ENCODE measurements at regions not wholly inside any gene's neighbourhood (a gene's known extent, or its start where the extent isn't known, plus 50 kb on each side); places are given as distances from the start of the nearest gene placed in this dataset.
"Not testable (repeated sequence)": the region's sequence is repeated elsewhere in the genome, so short reads cannot be mapped to it uniquely, and the experiment has no call there.

- ATAC-seq; intact Hi-C loops (cut with DNase I): not testable (repeated sequence)
- WGBS, 4 donors: no CpG with 5 or more reads among the region's 2 CpGs
Observed at GRCh38 chr15:21096599-21096998, 230.5 kb upstream of the POTEB2 start.

DNA sequence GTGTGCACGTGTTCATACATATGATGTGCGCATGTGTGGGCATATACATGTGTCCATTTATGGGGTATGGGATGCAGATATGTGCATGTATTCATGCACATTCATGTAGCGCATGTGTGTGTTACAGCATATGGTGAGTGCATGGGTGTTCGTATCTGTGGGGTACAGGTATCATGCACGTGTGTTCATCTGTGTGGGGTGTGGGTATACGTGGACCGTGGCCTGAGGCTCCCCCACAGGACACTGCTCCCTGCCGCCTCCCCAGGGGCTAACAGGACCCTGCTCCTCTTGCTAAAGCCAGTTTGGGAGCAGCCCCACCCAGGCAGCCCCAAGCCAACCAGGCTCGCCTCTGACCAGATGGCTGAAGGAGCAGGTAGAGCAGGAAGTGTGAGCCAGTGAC, 213.4 kb upstream of the POTEB2 start:
- intact Hi-C loops (cut with DNase I); H3K36me3 ChIP-seq; H3K4me1 ChIP-seq; H3K9me3 ChIP-seq; H3K27ac ChIP-seq; DNase-seq; H3K4me3 ChIP-seq; H3K27me3 ChIP-seq: not testable (repeated sequence)
- peak in 1 of 4 donors; percentile 13 for ATAC-seq
- no CpG with 5 or more reads among the region's 9 CpGs for whole genome bisulfite sequencing, 4 donors

More at GRCh38 chr15:21096599-21096998, 230.5 kb upstream of the POTEB2 start:
- H3K27ac ChIP-seq, H3K4me3 ChIP-seq, H3K36me3 ChIP-seq, H3K4me1 ChIP-seq, H3K27me3 ChIP-seq, H3K9me3 ChIP-seq, DNase-seq: not testable (repeated sequence)

DNA sequence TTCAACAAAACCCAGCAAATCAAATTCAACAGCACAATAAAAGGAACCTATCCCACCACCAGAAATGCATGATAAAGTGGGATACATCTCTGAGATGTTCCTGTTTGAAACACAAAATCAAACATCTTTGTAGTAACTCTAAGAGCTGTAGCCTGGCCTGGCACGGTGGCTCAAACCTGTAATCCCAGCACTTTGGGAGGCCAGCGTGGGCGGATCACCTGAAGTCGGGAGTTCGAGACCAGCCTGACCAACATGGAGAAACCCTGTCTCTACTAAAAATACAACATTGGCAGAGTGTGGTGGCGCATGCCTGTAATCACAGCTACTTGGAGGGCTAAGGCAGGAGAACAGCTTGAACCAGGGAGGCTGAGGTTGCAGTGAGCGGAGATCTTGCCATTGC, 202.8 kb upstream of the POTEB2 start:
- H3K27ac ChIP-seq; DNase-seq; intact Hi-C loops (cut with DNase I); H3K4me1 ChIP-seq; ATAC-seq; H3K4me3 ChIP-seq; H3K27me3 ChIP-seq; H3K36me3 ChIP-seq; H3K9me3 ChIP-seq: not testable (repeated sequence)
- WGBS, 4 donors: 53 to 87% (median 70%) methylated on average over 3 to 7 of the region's 7 CpGs

DNA sequence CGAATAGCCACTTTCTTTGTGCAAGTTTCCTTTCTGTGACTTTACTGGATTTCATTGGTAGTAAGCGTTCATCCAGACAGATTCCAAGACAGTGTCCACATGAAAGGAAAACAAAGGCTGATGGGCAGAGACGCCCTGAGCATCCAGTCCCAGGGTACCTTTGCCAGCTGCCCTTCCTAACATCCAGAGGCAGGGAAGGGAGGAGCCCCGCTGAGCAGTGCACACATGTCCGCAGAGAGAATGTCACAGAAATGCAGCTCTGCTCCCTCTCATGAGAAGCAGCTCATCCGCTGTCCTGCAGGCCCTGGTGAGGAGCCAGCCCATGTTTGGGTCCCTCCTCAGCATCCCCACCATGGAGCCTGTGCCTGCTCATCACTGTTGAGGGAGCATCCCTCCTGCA, 197.4 kb upstream of the POTEB2 start:
- WGBS, 4 donors: 0 to 61% (median 55%) methylated on average over 1 to 6 of the region's 6 CpGs
- intact Hi-C loops (cut with DNase I); H3K4me3 ChIP-seq; DNase-seq; H3K27ac ChIP-seq; H3K36me3 ChIP-seq; ATAC-seq; H3K4me1 ChIP-seq; H3K9me3 ChIP-seq; H3K27me3 ChIP-seq: not testable (repeated sequence)

DNA sequence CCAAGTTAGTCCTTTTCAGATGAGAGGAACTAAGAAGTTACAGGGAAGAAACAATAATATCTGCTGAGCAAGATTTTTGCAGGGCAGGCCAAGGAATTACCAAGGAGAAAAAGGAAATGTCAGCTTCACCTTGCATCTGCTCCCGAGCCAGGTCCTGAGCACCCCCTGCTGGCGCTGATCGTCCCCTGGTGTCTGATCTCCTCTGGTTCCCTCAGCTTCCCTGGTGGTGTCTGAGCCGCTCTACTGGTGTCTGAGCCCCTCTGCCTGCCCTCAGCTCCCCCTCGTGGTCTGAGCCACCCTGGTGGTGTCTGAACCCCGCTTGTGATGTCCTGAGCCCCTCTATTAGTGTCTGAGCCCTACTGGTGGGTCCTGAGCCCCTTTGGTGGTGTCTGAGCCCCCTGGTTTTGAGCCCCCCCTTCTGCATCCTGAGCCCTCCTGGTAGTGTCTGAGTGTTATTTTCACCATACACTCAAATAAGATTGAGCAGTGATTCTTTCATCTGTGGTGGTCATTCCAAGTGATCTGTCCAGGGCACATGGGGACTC, 196.6 kb upstream of the POTEB2 start:
- intact Hi-C loops (cut with DNase I); DNase-seq; H3K9me3 ChIP-seq; H3K27ac ChIP-seq; H3K27me3 ChIP-seq; H3K4me1 ChIP-seq; ATAC-seq; H3K36me3 ChIP-seq; H3K4me3 ChIP-seq: not testable (repeated sequence)
- 6 to 67% (median 48%) methylated on average over 1 to 5 of the region's 6 CpGs; no CpG with 5 or more reads in 1 of the 4 donors for WGBS, 4 donors

- H3K36me3 ChIP-seq; H3K27ac ChIP-seq; intact Hi-C loops (cut with DNase I); H3K27me3 ChIP-seq; H3K4me3 ChIP-seq; H3K9me3 ChIP-seq; DNase-seq; ATAC-seq; H3K4me1 ChIP-seq: not testable (repeated sequence)
- WGBS, 4 donors: no CpG with 5 or more reads among the region's 5 CpGs
Observed at GRCh38 chr15:21051866-21052265, 185.8 kb upstream of the POTEB2 start.

- intact Hi-C loops (cut with DNase I); H3K9me3 ChIP-seq; H3K27me3 ChIP-seq; H3K36me3 ChIP-seq; H3K4me3 ChIP-seq; H3K27ac ChIP-seq; H3K4me1 ChIP-seq; ATAC-seq; DNase-seq: not testable (repeated sequence)
- no CpG with 5 or more reads among the region's 2 CpGs for WGBS, 4 donors
Observed at GRCh38 chr15:21031703-21032102, 165.6 kb upstream of the POTEB2 start.

GRCh38 chr15:21029001-21029400, 162.9 kb upstream of the POTEB2 start:
- H3K9me3 ChIP-seq; H3K36me3 ChIP-seq; H3K4me3 ChIP-seq; DNase-seq; H3K27ac ChIP-seq; ATAC-seq; H3K4me1 ChIP-seq; H3K27me3 ChIP-seq; intact Hi-C loops (cut with DNase I): not testable (repeated sequence)
- WGBS, 4 donors: 71% methylated on average over 1 of the region's 6 CpGs; no CpG with 5 or more reads in 3 of the 4 donors

- H3K4me1 ChIP-seq; DNase-seq; intact Hi-C loops (cut with DNase I); H3K36me3 ChIP-seq; H3K4me3 ChIP-seq; H3K27me3 ChIP-seq; H3K27ac ChIP-seq; H3K9me3 ChIP-seq: not testable (repeated sequence)
- peak; percentile 52 to 82 (median 67) for ATAC-seq
- 48 to 59% methylated on average over 4 of the region's 9 CpGs; no CpG with 5 or more reads in 2 of the 4 donors for whole genome bisulfite sequencing, 4 donors
Observed at GRCh38 chr15:21027942-21028341, 161.8 kb upstream of the POTEB2 start.

DNA sequence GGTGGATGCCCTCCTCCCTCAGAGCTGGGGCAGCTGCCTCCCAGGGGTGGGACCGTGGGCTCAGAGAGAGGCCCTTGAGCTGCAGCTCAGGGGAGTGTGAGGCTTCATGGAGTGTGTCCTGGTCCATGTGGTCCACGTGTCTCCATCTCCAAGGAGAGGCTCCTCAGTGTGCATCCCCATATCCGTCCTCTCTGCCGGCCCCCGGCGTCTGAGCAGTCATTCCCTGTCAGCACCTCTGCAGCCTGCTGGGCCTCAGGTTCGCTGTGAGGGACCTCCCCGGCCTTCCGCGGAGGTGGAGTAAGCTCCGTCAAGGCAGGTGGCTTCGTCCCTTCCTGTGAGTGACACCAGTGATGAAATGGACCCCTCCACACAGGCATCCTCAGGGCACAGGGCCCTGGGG, 160.7 kb upstream of the POTEB2 start:
- H3K27me3 ChIP-seq; H3K36me3 ChIP-seq; H3K9me3 ChIP-seq; H3K4me1 ChIP-seq; ATAC-seq; H3K27ac ChIP-seq; intact Hi-C loops (cut with DNase I); H3K4me3 ChIP-seq; DNase-seq: not testable (repeated sequence)
- WGBS, 4 donors: 92 to 96% methylated on average over 8 of the region's 12 CpGs; no CpG with 5 or more reads in 2 of the 4 donors

GRCh38 chr15:21024235-21024987, 158.3 kb upstream of the POTEB2 start:
- DNase-seq; intact Hi-C loops (cut with DNase I): not testable (repeated sequence)

More at GRCh38 chr15:21024235-21024987, 158.3 kb upstream of the POTEB2 start:
- H3K9me3 ChIP-seq, H3K4me3 ChIP-seq, H3K27ac ChIP-seq, H3K27me3 ChIP-seq, H3K36me3 ChIP-seq, H3K4me1 ChIP-seq: not testable (repeated sequence)
- ATAC-seq: peak in 1 of 4 donors; percentile 29
- 81 to 93% (median 82%) methylated on average over 5 to 17 of the region's 18 CpGs; no CpG with 5 or more reads in 1 of the 4 donors for WGBS, 4 donors

Measured in heart left ventricle (tissue), 16 donors.